SU-DHL-6 (cell line): ENCODE measurements at regions not wholly inside any gene's neighbourhood (a gene's known extent, or its start where the extent isn't known, plus 50 kb on each side); places are given as distances from the start of the nearest gene placed in this dataset.
"Not testable (repeated sequence)": the region's sequence is repeated elsewhere in the genome, so short reads cannot be mapped to it uniquely, and the experiment has no call there.

Source experiments
- H2AFZ ChIP-seq: fragments of 200-600 bp; sonication (generic); 2 replicates; pipeline ENCODE4 v1.6.1; 2014; ENCODE audit warnings: low read depth, mild to moderate bottlenecking, moderate library complexity, mixed read lengths, antibody characterized with exemption, low read length; ENCODE audit not compliant: severe bottlenecking
- H3F3A ChIP-seq: fragments of 200-600 bp; shearing (Covaris generic); 2 replicates; pipeline ENCODE4 v1.6.0; 2016; ENCODE audit warnings: antibody characterized with exemption, mild to moderate bottlenecking; ENCODE audit not compliant: insufficient read depth
- H3K27ac ChIP-seq: fragments of 200-600 bp; sonication (generic); 2 replicates; pipeline ENCODE4 v1.5.1; 2016; ENCODE audit warnings: low read depth, mild to moderate bottlenecking, low read length, moderate library complexity, mixed read lengths
- H3K27me3 ChIP-seq: fragments of 200-600 bp; sonication (generic), shearing (Covaris generic); 2 replicates; pipeline ENCODE4 v1.6.0; 2014; ENCODE audit warnings: mild to moderate bottlenecking, low read length
- H3K36me3 ChIP-seq: fragments of 200-600 bp; sonication (generic); 2 replicates; pipeline ENCODE4 v1.6.1; 2014; ENCODE audit warnings: mild to moderate bottlenecking, low read length, mixed read lengths
- H3K4me2 ChIP-seq: fragments of 300-600, 200-600 bp; shearing (Covaris generic), sonication (generic); 2 replicates; pipeline ENCODE4 v1.6.0; 2014; ENCODE audit warnings: low read length, low read depth, mild to moderate bottlenecking; ENCODE audit not compliant: poor library complexity, severe bottlenecking
- H3K4me3 ChIP-seq: fragments of 200-600 bp; sonication (generic); 2 replicates; pipeline ENCODE4 v1.5.1; 2014; ENCODE audit warnings: antibody characterized with exemption, low read length, mild to moderate bottlenecking, mixed read lengths; ENCODE audit not compliant: insufficient read depth, poor library complexity, severe bottlenecking
- H3K79me2 ChIP-seq: fragments of 200-600 bp; sonication (generic); 2 replicates; pipeline ENCODE4 v1.6.1; 2014; ENCODE audit warnings: mild to moderate bottlenecking, low read length, moderate library complexity; ENCODE audit not compliant: insufficient read depth
- H3K9ac ChIP-seq: fragments of 200-600 bp; sonication (generic); 2 replicates; pipeline ENCODE4 v1.7.0; 2014; ENCODE audit warnings: mild to moderate bottlenecking, low read length
- H3K9me2 ChIP-seq: fragments of 200-600 bp; sonication (generic); replicated peaks from 2 replicates; pipeline ENCODE4 v1.6.1; 2014; ENCODE audit warnings: low read length; ENCODE audit not compliant: insufficient read depth
- H3K9me3 ChIP-seq: fragments of 200-600 bp; sonication (generic); 2 replicates; pipeline ENCODE4 v1.6.1; 2014; ENCODE audit warnings: low read length, mixed read lengths; ENCODE audit not compliant: insufficient read depth
- H4K20me1 ChIP-seq: fragments of 200-600 bp; sonication (generic); 2 replicates; pipeline ENCODE4 v1.6.1; 2014; ENCODE audit warnings: low read depth, mild to moderate bottlenecking, antibody characterized with exemption, low read length, moderate library complexity, mixed read lengths
- CTCF ChIP-seq: fragments of 200-600 bp; sonication (generic); IDR thresholded peaks from one replicate; pipeline ENCODE4 v1.5.1; 2017; ENCODE audit warnings: antibody characterized with exemption, mild to moderate bottlenecking, low read length, moderate library complexity; ENCODE audit not compliant: insufficient read depth, poor library complexity, severe bottlenecking
- EZH2phosphoT487 ChIP-seq: fragments of 200-600 bp; sonication (generic), shearing (Covaris generic); conservative IDR thresholded peaks from 2 replicates; pipeline ENCODE4 v1.6.1; 2018; ENCODE audit warnings: mild to moderate bottlenecking, antibody characterized with exemption, low read length, moderate library complexity, mixed read lengths

- no peaks in the 10 kb centered on the region for H3K27me3 ChIP-seq
- TF ChIP-seq EZH2phosphoT487 (no peak), CTCF (no peak)
- H3K9ac ChIP-seq: no peak overlapping the region
- no peaks in the 10 kb centered on the region for H4K20me1 ChIP-seq
- no peaks in the 10 kb centered on the region for H3K9me3 ChIP-seq
- H3K4me3 ChIP-seq: no peak overlapping the region
- H3K36me3 ChIP-seq: no peaks in the 10 kb centered on the region
- no peak overlapping the region for H3K27ac ChIP-seq
- H3F3A ChIP-seq: no peaks in the 10 kb centered on the region
- H3K9me2 ChIP-seq: no peaks in the 10 kb centered on the region
- H3K4me2 ChIP-seq: no peak overlapping the region
- no peak overlapping the region for H2AFZ ChIP-seq
- no peaks in the 10 kb centered on the region for H3K79me2 ChIP-seq
Observed at GRCh38 chr12:124091835-124092234, 118.8 kb downstream of the ZNF664 start.

- H3K9ac ChIP-seq, H3K27me3 ChIP-seq, H3K36me3 ChIP-seq, H2AFZ ChIP-seq, H3K79me2 ChIP-seq, H3F3A ChIP-seq, H3K4me3 ChIP-seq, H4K20me1 ChIP-seq, H3K4me2 ChIP-seq, H3K27ac ChIP-seq, H3K9me3 ChIP-seq, H3K9me2 ChIP-seq: not testable (repeated sequence)
Observed at GRCh38 chr12:124092532-124092931, 119.5 kb downstream of the ZNF664 start.

- H3K27ac ChIP-seq: no peak overlapping the region
- H3F3A ChIP-seq: no peaks in the 10 kb centered on the region
- no peak overlapping the region for H2AFZ ChIP-seq
- H3K4me2 ChIP-seq: no peak overlapping the region
- no peaks in the 10 kb centered on the region for H3K27me3 ChIP-seq
- no peaks in the 10 kb centered on the region for H3K79me2 ChIP-seq
- TF ChIP-seq EZH2phosphoT487 (no peak), CTCF (no peak)
- no peaks in the 10 kb centered on the region for H4K20me1 ChIP-seq
- no peaks in the 10 kb centered on the region for H3K36me3 ChIP-seq
- H3K4me3 ChIP-seq: no peak overlapping the region
- no peaks in the 10 kb centered on the region for H3K9me2 ChIP-seq
- no peak overlapping the region for H3K9ac ChIP-seq
- H3K9me3 ChIP-seq: no peaks in the 10 kb centered on the region
Observed at GRCh38 chr12:124093297-124093696, 120.3 kb downstream of the ZNF664 start.

GRCh38 chr12:124094188-124094587 is 121.2 kb downstream of the ZNF664 start:
- H3K36me3 ChIP-seq: no peaks in the 10 kb centered on the region
- TF ChIP-seq CTCF (no peak), EZH2phosphoT487 (no peak)
- H3K9ac ChIP-seq: no peak overlapping the region
- no peaks in the 10 kb centered on the region for H4K20me1 ChIP-seq
- H3K9me3 ChIP-seq: no peaks in the 10 kb centered on the region
- no peak overlapping the region for H3K4me2 ChIP-seq
- no peaks in the 10 kb centered on the region for H3K27me3 ChIP-seq
- no peaks in the 10 kb centered on the region for H3K79me2 ChIP-seq
- no peaks in the 10 kb centered on the region for H3F3A ChIP-seq
- no peak overlapping the region for H3K27ac ChIP-seq
- no peak overlapping the region for H3K4me3 ChIP-seq
- H2AFZ ChIP-seq: no peak overlapping the region
- no peaks in the 10 kb centered on the region for H3K9me2 ChIP-seq
